Keratinocyte (primary cell): ENCODE measurements at regions not wholly inside any gene's neighbourhood (a gene's known extent, or its start where the extent isn't known, plus 50 kb on each side); places are given as distances from the start of the nearest gene placed in this dataset.
A peak's percentile ranks its signal among the peaks of the same experiment; 100 is the strongest.

Experiments used
- DNase-seq: peaks from one replicate; pipeline ENCODE4 v3.0.0-alpha.2; 2011; ENCODE audit warnings: low read depth, missing footprints, low spot score
- FAIRE-seq: peaks from 2 replicates; lab custom pipeline; 2011; peaks lifted over from hg19 to GRCh38; lab: Jason Lieb, UNC
- H2AFZ ChIP-seq: 2 replicates; pipeline ENCODE4 v1.6.0; 2012; ENCODE audit warnings: low read length, control low read depth, inconsistent platforms; ENCODE audit not compliant: control insufficient read depth
- H3K27ac ChIP-seq: 2 replicates; pipeline ENCODE4 v1.5.1; 2011; ENCODE audit warnings: low read length; ENCODE audit not compliant: control insufficient read depth, insufficient read depth
- H3K27me3 ChIP-seq: 3 replicates; pipeline ENCODE4 v1.6.0; 2011; ENCODE audit warnings: low read length; ENCODE audit not compliant: control insufficient read depth, insufficient read depth; ENCODE audit errors: extremely low read depth
- H3K36me3 ChIP-seq, 2 experiments: 2 replicates in 1 of 2; 3 replicates in 1 of 2; pipeline ENCODE4 v1.5.1; 2011; ENCODE audit warnings: low read length in 2 of 2, mild to moderate bottlenecking in 1 of 2; ENCODE audit not compliant: control insufficient read depth in 2 of 2, insufficient read depth in 2 of 2; ENCODE audit errors: extremely low read depth in 1 of 2
- H3K4me1 ChIP-seq: 3 replicates; pipeline ENCODE4 v1.5.1; 2011; ENCODE audit warnings: low read length; ENCODE audit not compliant: control insufficient read depth, insufficient read depth; ENCODE audit errors: extremely low read depth
- H3K4me2 ChIP-seq: 3 replicates; pipeline ENCODE4 v1.6.0; 2011; ENCODE audit warnings: low read depth, low read length; ENCODE audit not compliant: control insufficient read depth, insufficient read depth; ENCODE audit errors: extremely low read depth
- H3K4me3 ChIP-seq, 3 experiments: fragments of 200-600 bp in 1 of 3; sonication (generic) in 1 of 3; 2 replicates in 2 of 3; 3 replicates in 1 of 3; pipeline ENCODE4 v1.5.1; 2011 to 2016; ENCODE audit warnings: low read length in 3 of 3, mild to moderate bottlenecking in 3 of 3, control low read depth in 2 of 3, inconsistent platforms in 1 of 3, low read depth in 1 of 3, mixed read lengths in 1 of 3, mixed run types in 1 of 3, moderate library complexity in 1 of 3; ENCODE audit not compliant: control insufficient read depth in 2 of 3, insufficient read depth in 2 of 3; ENCODE audit errors: extremely low read depth in 1 of 3
- H3K79me2 ChIP-seq: 2 replicates; pipeline ENCODE4 v1.6.0; 2012; ENCODE audit warnings: low read length; ENCODE audit not compliant: control insufficient read depth, insufficient read depth
- H3K9ac ChIP-seq: 3 replicates; pipeline ENCODE4 v1.6.0; 2011; ENCODE audit warnings: low read length; ENCODE audit not compliant: control insufficient read depth, insufficient read depth; ENCODE audit errors: extremely low read depth
- H3K9me1 ChIP-seq: 3 replicates; pipeline ENCODE4 v1.6.0; 2011; ENCODE audit warnings: low read length; ENCODE audit not compliant: control insufficient read depth, insufficient read depth; ENCODE audit errors: extremely low read depth
- H3K9me3 ChIP-seq: 2 replicates; pipeline ENCODE4 v1.5.1; 2012; ENCODE audit warnings: low read depth, low read length; ENCODE audit not compliant: control insufficient read depth
- H4K20me1 ChIP-seq: 3 replicates; pipeline ENCODE4 v1.6.0; 2011; ENCODE audit warnings: low read length; ENCODE audit not compliant: control insufficient read depth, insufficient read depth; ENCODE audit errors: extremely low read depth
- CTCF ChIP-seq, 3 experiments: IDR thresholded peaks in 1 of 3; conservative IDR thresholded peaks in 1 of 3; optimal IDR thresholded peaks in 1 of 3; 2 replicates in 2 of 3; 3 replicates in 1 of 3; pipeline versions ENCODE3 to v1.5.1; 2011; ENCODE audit warnings: low read length in 3 of 3, mild to moderate bottlenecking in 3 of 3, moderate library complexity in 2 of 3, control low read depth in 1 of 3, inconsistent platforms in 1 of 3; ENCODE audit not compliant: insufficient read depth in 2 of 3; ENCODE audit errors: extremely low read depth in 1 of 3
- EZH2 ChIP-seq: IDR thresholded peaks from one replicate; pipeline ENCODE4 v1.6.1; 2012; ENCODE audit warnings: inconsistent platforms, mild to moderate bottlenecking, low read length, moderate library complexity
- dilution Hi-C: fragments of 300-500 bp; cut with MboI; formaldehyde crosslinking; loops from one replicate; pipeline ENCODE4 v1.7.0; 2020; ENCODE audit warnings: low sequenced_read_pairs; ENCODE audit not compliant: extremely low pct_ligation_motif_present

GRCh38 chr1:232873412-232873811, 68.2 kb downstream of the MAP10 start:
- Histone ChIP-seq H4K20me1 (no peaks in the 10 kb centered on the region), H3K4me2 (no peak overlapping the region), H3K4me1 (peaks cover 31% of the 10 kb centered on the region), H2AFZ (no peak overlapping the region), H3K9ac (no peak overlapping the region), H3K4me3 (no peak overlapping the region), H3K79me2 (no peaks in the 10 kb centered on the region), H3K27me3 (no peaks in the 10 kb centered on the region), H3K9me3 (no peaks in the 10 kb centered on the region), H3K36me3 (no peaks in the 10 kb centered on the region), H3K9me1 (no peaks in the 10 kb centered on the region), H3K27ac (no peak overlapping the region)
- dilution Hi-C loops, result no loop called here
- DNase-seq (peak; percentile 35), FAIRE-seq (peak; percentile 69)
- TF ChIP-seq EZH2, result no peak
- no peak for TF ChIP-seq CTCF (optimal IDR thresholded peaks at IDR 0.05 in 1 of 3, IDR thresholded peaks at IDR 0.05 in 1 of 3, conservative IDR thresholded peaks at IDR 0.05 in 1 of 3; ENCODE audit: extremely low read depth in 1 of 3, insufficient read depth in 2 of 3, low read length in 3 of 3)

GRCh38 chr1:232873931-232874330, 68.7 kb downstream of the MAP10 start:
- no peak overlapping the region for H3K4me3 ChIP-seq
- no peak overlapping the region for H3K27ac ChIP-seq
- FAIRE-seq (no peak), DNase-seq (no peak)
- H3K27me3 ChIP-seq, result no peaks in the 10 kb centered on the region
- H3K79me2 ChIP-seq, result no peaks in the 10 kb centered on the region
- H2AFZ ChIP-seq, result no peak overlapping the region
- H3K9ac ChIP-seq, result no peak overlapping the region
- no peaks in the 10 kb centered on the region for H3K9me3 ChIP-seq
- dilution Hi-C loops, result no loop called here
- no peaks in the 10 kb centered on the region for H4K20me1 ChIP-seq
- H3K9me1 ChIP-seq, result no peaks in the 10 kb centered on the region
- TF ChIP-seq EZH2 (no peak), CTCF (optimal IDR thresholded peaks at IDR 0.05 in 1 of 3, IDR thresholded peaks at IDR 0.05 in 1 of 3, conservative IDR thresholded peaks at IDR 0.05 in 1 of 3; ENCODE audit: extremely low read depth in 1 of 3, insufficient read depth in 2 of 3, low read length in 3 of 3) (no peak)
- peaks cover 27% of the 10 kb centered on the region for H3K4me1 ChIP-seq
- H3K36me3 ChIP-seq, result no peaks in the 10 kb centered on the region
- no peak overlapping the region for H3K4me2 ChIP-seq
